ENCODE measurements at regions not wholly inside any gene's neighbourhood (a gene's known extent, or its start where the extent isn't known, plus 50 kb on each side); places are given as distances from the start of the nearest gene placed in this dataset.

GRCh38 chr7:47087866-47088265, 494.0 kb downstream of the TNS3 start:
- no peak for TF ChIP-seq CTCF (conservative IDR thresholded peaks at IDR 0.05; ENCODE audit: low read depth)
- CTCF ChIA-PET: interaction anchor here (0.7 to 1.9 kb wide), 6 partner anchors 14 to 1170 kb away, joined by 3 to 7 read pairs (median 4); partner anchors contain the start of gene IGFBP3
- POLR2A ChIA-PET (ENCODE audit: low non-redundant PET): no interaction called here
- H3K27ac ChIP-seq: no peak overlapping the region
- no peak for DNase-seq (ENCODE audit: low spot score)

- no peak for DNase-seq (ENCODE audit: low spot score)
- POLR2A ChIA-PET (ENCODE audit: low non-redundant PET): no interaction called here
- CTCF ChIA-PET: no interaction called here
- no peak overlapping the region for H3K27ac ChIP-seq
- TF ChIP-seq CTCF (conservative IDR thresholded peaks at IDR 0.05; ENCODE audit: low read depth): no peak
Observed at GRCh38 chr7:47085491-47086275, 496.2 kb downstream of the TNS3 start.

GRCh38 chr7:47083476-47084250, 498.2 kb downstream of the TNS3 start:
- no peak overlapping the region for H3K27ac ChIP-seq
- ChIA-PET POLR2A (ENCODE audit: low non-redundant PET) (no interaction called here), CTCF (interaction anchor here (0.6 kb wide), 1 partner anchor 139 kb away, joined by 3 read pairs; no protein-coding TSS in a partner anchor)
- no peak for TF ChIP-seq CTCF (conservative IDR thresholded peaks at IDR 0.05; ENCODE audit: low read depth)
- DNase-seq (ENCODE audit: low spot score): no peak

- CTCF ChIA-PET: interaction anchor here (0.7 kb wide), 1 partner anchor 15 kb away, joined by 7 read pairs; no protein-coding TSS in a partner anchor
- POLR2A ChIA-PET (ENCODE audit: low non-redundant PET): no interaction called here
- H3K27ac ChIP-seq: no peak overlapping the region
- no peak for DNase-seq (ENCODE audit: low spot score)
- TF ChIP-seq CTCF (conservative IDR thresholded peaks at IDR 0.05; ENCODE audit: low read depth): no peak
Observed at GRCh38 chr7:47080816-47081215, 501.1 kb downstream of the TNS3 start.

- CTCF ChIA-PET: interaction anchor here (1.5 kb wide), 1 partner anchor 1156 kb away, joined by 5 read pairs; no protein-coding TSS in a partner anchor
- no peak for DNase-seq (ENCODE audit: low spot score)
Observed at GRCh38 chr7:47078241-47078640, 503.7 kb downstream of the TNS3 start.

More at GRCh38 chr7:47078241-47078640, 503.7 kb downstream of the TNS3 start:
- H3K27ac ChIP-seq: no peak overlapping the region
- TF ChIP-seq CTCF (conservative IDR thresholded peaks at IDR 0.05; ENCODE audit: low read depth): no peak
- POLR2A ChIA-PET (ENCODE audit: low non-redundant PET): no interaction called here

Measured in RWPE1 (cell line).